GM21381 (cell line): ENCODE measurements at regions not wholly inside any gene's neighbourhood (a gene's known extent, or its start where the extent isn't known, plus 50 kb on each side); places are given as distances from the start of the nearest gene placed in this dataset.
"Not testable (repeated sequence)": the region's sequence is repeated elsewhere in the genome, so short reads cannot be mapped to it uniquely, and the experiment has no call there.

Experiments used
- ATAC-seq: cut with Tn5 transposase; IDR thresholded peaks from one replicate; pipeline ENCODE4 v1.9.1; 2021; ENCODE audit warnings: mild to moderate bottlenecking, moderate library complexity; ENCODE audit not compliant: unreplicated experiment

- ATAC-seq = no peak
These were observed 84.8 kb upstream of the BMP2K start for GRCh38 chr4:78691334-78691754.

GRCh38 chr4:78691971-78692821 is 84.0 kb upstream of the BMP2K start:
- no peak for ATAC-seq

- no peak for ATAC-seq
These were observed 83.4 kb upstream of the BMP2K start for GRCh38 chr4:78692822-78693170.

- no peak for ATAC-seq
These were observed 82.2 kb upstream of the BMP2K start for GRCh38 chr4:78693777-78694456.

- no peak for ATAC-seq
These were observed 81.7 kb upstream of the BMP2K start for GRCh38 chr4:78694457-78694787.

- no peak for ATAC-seq
These were observed 80.2 kb upstream of the BMP2K start for GRCh38 chr4:78695910-78696309.

- no peak for ATAC-seq
These were observed 73.1 kb upstream of the BMP2K start for GRCh38 chr4:78703079-78703478.

- ATAC-seq = no peak
These were observed 71.8 kb upstream of the BMP2K start for GRCh38 chr4:78704317-78704716.

GRCh38 chr4:78704981-78705683 is 71.0 kb upstream of the BMP2K start:
- ATAC-seq = no peak

GRCh38 chr4:78706302-78706701 is 69.8 kb upstream of the BMP2K start:
- peak; percentile 66 for ATAC-seq

GRCh38 chr4:78707268-78707667 is 68.9 kb upstream of the BMP2K start:
- no peak for ATAC-seq

GRCh38 chr4:78707793-78708192 is 68.4 kb upstream of the BMP2K start:
- ATAC-seq = no peak

- no peak for ATAC-seq
These were observed 65.6 kb upstream of the BMP2K start for GRCh38 chr4:78710536-78710935.

GRCh38 chr4:78711676-78712075 is 64.5 kb upstream of the BMP2K start:
- no peak for ATAC-seq

GRCh38 chr4:78714598-78714997 is 61.6 kb upstream of the BMP2K start:
- not testable (repeated sequence) for ATAC-seq

GRCh38 chr4:78715372-78715771 is 60.8 kb upstream of the BMP2K start:
- ATAC-seq = not testable (repeated sequence)

GRCh38 chr4:78717712-78718111 is 58.4 kb upstream of the BMP2K start:
- ATAC-seq = not testable (repeated sequence)

GRCh38 chr4:78720204-78720603 is 55.9 kb upstream of the BMP2K start:
- no peak for ATAC-seq

GRCh38 chr4:78720994-78721677 is 55.0 kb upstream of the BMP2K start:
- peak; percentile 92 for ATAC-seq

GRCh38 chr4:78721747-78722146 is 54.4 kb upstream of the BMP2K start:
- ATAC-seq = no peak

- no peak for ATAC-seq
These were observed 53.8 kb upstream of the BMP2K start for GRCh38 chr4:78722320-78722719.
